ENCODE measurements at regions not wholly inside any gene's neighbourhood (a gene's known extent, or its start where the extent isn't known, plus 50 kb on each side); places are given as distances from the start of the nearest gene placed in this dataset.

GRCh38 chr2:240225660-240226475 is 85.4 kb upstream of the OTOS start:
- Mint-ChIP-seq H3K4me3 (no peak overlapping the region), H3K27ac (no peak overlapping the region), H3K4me1 (peaks cover 12% of the 10 kb centered on the region), H3K27me3 (ENCODE audit: low read depth) (peaks cover 13% of the 10 kb centered on the region), H3K9me3 (peaks cover 36% of the 10 kb centered on the region), H3K36me3 (ENCODE audit: low read depth) (no peaks in the 10 kb centered on the region)
- TF ChIP-seq, protein P1, sequence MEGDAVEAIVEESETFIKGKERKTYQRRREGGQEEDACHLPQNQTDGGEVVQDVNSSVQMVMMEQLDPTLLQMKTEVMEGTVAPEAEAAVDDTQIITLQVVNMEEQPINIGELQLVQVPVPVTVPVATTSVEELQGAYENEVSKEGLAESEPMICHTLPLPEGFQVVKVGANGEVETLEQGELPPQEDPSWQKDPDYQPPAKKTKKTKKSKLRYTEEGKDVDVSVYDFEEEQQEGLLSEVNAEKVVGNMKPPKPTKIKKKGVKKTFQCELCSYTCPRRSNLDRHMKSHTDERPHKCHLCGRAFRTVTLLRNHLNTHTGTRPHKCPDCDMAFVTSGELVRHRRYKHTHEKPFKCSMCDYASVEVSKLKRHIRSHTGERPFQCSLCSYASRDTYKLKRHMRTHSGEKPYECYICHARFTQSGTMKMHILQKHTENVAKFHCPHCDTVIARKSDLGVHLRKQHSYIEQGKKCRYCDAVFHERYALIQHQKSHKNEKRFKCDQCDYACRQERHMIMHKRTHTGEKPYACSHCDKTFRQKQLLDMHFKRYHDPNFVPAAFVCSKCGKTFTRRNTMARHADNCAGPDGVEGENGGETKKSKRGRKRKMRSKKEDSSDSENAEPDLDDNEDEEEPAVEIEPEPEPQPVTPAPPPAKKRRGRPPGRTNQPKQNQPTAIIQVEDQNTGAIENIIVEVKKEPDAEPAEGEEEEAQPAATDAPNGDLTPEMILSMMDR (IDR thresholded peaks at IDR 0.05; ENCODE audit: unreplicated experiment in 3 of 3) = no peak

DNA sequence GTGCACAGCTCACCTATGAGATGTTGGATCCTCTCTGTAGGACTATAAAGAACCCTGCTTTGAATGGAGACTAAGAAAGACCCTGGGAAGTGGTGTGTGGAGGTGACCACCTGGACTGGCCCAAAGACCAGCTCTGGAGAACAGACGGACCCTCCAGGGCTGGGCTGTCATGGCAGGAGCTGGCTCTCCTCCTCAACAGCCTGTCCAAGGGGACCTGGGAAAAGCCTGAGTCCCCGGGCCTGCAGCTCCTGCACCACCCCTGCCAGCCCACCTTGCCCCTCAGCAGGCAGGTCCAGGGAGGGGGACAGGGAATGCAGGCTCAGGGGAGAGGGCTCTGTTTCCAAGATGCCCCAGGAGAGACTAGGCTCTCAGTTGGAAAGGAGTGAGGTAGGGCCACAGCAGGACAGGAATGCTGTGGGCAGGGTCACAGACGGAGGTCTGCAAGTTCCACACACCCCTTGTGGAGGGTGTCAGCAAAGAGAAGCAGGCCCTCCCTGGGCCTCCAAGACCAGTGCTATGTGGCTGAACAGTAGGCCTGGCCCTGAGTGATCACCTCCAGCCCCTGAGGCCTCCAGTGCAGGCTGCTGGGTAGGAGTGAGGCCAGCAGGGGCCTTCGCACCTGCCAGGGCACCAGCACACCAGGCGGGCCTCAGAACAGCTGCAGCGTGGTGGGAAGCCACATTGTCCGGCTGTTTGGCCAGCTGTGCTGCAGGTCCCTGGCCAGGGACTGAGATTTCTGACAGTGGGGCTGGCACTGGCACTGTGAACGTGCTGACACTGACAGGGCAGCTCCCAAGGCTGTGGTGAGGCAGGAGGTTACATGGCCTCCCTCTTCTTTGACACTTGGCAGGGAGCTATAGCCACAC is 86.4 kb upstream of the OTOS start:
- TF ChIP-seq, protein P1 (IDR thresholded peaks at IDR 0.05; ENCODE audit: unreplicated experiment in 3 of 3) = no peak
- H3K4me1 Mint-ChIP-seq = peaks cover 12% of the 10 kb centered on the region
- peaks cover 13% of the 10 kb centered on the region for H3K27me3 Mint-ChIP-seq (ENCODE audit: low read depth)
- no peaks in the 10 kb centered on the region for H3K36me3 Mint-ChIP-seq (ENCODE audit: low read depth)
- no peak overlapping the region for H3K4me3 Mint-ChIP-seq
- H3K9me3 Mint-ChIP-seq = peaks cover 36% of the 10 kb centered on the region
- H3K27ac Mint-ChIP-seq = no peak overlapping the region

DNA sequence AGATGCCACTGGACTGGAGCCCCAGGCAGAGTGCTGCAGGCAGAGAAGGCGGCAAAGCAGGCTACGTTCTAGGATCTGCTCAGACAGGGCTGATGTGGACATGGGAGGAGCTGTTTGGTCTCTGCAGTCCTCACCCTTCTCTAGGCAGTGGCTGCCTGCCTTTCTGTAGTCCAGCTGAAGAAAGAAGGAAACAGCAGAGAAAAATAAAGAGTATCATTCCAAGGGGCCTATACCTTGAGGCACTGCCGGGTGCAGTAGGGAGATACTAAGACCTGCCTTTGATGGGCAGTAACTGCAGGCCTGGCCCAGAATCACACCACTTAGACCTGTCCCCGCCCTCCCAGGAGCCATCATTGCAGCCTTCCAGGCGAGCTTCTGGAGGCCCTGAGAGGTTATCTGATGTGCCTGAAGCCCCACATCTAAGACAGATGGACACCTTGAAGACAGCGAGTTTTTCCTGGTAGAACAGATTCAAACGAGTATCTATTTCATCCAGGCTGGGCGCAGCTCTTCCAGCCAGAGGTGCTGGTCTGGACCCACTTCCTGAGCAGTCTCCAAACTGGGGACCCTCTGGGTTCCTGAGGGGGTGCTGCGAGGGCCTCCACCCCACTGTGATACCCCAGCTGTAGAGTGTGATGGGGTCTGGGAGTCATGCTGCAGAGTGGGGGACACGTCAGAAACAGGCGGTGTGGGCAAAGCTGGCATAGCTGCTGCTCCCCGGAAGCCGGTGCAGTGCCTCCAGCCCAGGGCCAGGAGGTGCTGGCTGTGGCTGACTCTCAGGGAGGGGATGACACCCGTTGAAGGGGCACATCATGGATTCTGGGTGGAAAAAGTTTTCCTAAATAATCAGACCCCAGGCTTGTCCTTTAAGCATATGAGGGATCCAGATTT is 87.3 kb upstream of the OTOS start:
- Mint-ChIP-seq H3K27ac (no peak overlapping the region), H3K27me3 (ENCODE audit: low read depth) (peaks cover 13% of the 10 kb centered on the region), H3K4me3 (no peak overlapping the region), H3K9me3 (peaks cover 31% of the 10 kb centered on the region), H3K36me3 (ENCODE audit: low read depth) (no peaks in the 10 kb centered on the region), H3K4me1 (peaks cover 12% of the 10 kb centered on the region)
- TF ChIP-seq, protein P1 (IDR thresholded peaks at IDR 0.05; ENCODE audit: unreplicated experiment in 3 of 3) = no peak

DNA sequence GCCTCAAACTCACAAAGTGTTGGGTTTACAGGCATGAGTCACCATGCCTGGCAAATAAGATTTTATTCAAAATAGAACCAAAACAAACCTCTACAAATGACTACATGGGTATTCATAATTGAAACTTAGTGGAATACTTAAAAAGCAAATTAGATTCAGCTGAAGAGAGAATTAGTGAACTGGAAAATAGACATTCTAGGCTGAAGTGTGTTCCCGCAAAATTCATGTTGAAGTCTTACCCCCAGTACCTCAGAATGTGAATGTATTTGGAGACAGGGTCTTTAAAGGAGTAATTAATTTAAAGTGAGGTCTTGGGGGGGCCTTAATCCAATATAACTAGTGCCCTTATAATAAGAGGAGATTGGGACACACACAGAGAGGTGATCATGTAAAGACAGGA is 88.5 kb upstream of the OTOS start:
- H3K4me1 Mint-ChIP-seq = peaks cover 12% of the 10 kb centered on the region
- no peak overlapping the region for H3K4me3 Mint-ChIP-seq
- H3K36me3 Mint-ChIP-seq (ENCODE audit: low read depth) = no peaks in the 10 kb centered on the region
- H3K27ac Mint-ChIP-seq = no peak overlapping the region
- TF ChIP-seq, protein P1 (IDR thresholded peaks at IDR 0.05; ENCODE audit: unreplicated experiment in 3 of 3) = no peak
- H3K9me3 Mint-ChIP-seq = peaks cover 28% of the 10 kb centered on the region
- peaks cover 13% of the 10 kb centered on the region for H3K27me3 Mint-ChIP-seq (ENCODE audit: low read depth)

GRCh38 chr2:240229603-240230235 is 89.3 kb upstream of the OTOS start:
- Mint-ChIP-seq H3K36me3 (ENCODE audit: low read depth) (no peaks in the 10 kb centered on the region), H3K4me3 (no peak overlapping the region), H3K9me3 (peaks cover 24% of the 10 kb centered on the region), H3K4me1 (peaks cover 12% of the 10 kb centered on the region), H3K27ac (peak overlapping the region in 1 of 3 experiments; percentile 15), H3K27me3 (ENCODE audit: low read depth) (peaks cover 17% of the 10 kb centered on the region)
- TF ChIP-seq, protein P1 (IDR thresholded peaks at IDR 0.05; ENCODE audit: unreplicated experiment in 3 of 3) = no peak
